ENCODE measurements at regions not wholly inside any gene's neighbourhood (a gene's known extent, or its start where the extent isn't known, plus 50 kb on each side); places are given as distances from the start of the nearest gene placed in this dataset.

DNA sequence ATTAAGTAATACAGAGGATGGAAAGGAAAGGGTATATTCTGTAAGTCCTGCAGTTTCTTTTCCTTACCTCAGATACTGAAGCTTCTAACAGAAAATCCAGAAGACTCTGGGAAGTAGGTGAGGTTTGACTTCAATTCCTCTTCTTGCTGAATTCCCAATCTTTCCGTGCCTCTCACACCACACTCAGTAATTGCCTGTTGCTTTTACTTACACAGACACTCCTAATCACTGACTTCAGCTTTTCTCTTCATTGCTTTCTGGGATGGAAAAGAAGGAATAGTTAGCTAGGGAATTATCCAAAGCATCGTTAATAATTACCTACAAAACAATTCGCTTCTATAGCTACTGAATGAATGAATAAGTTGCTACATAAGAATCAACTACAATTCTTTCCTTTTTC is 163.6 kb downstream of the FBXO8 start:
- TF ChIP-seq EZH2phosphoT487 (IDR thresholded peaks at IDR 0.05; ENCODE audit: borderline replicate concordance): no peak
- TF ChIP-seq, protein P1, sequence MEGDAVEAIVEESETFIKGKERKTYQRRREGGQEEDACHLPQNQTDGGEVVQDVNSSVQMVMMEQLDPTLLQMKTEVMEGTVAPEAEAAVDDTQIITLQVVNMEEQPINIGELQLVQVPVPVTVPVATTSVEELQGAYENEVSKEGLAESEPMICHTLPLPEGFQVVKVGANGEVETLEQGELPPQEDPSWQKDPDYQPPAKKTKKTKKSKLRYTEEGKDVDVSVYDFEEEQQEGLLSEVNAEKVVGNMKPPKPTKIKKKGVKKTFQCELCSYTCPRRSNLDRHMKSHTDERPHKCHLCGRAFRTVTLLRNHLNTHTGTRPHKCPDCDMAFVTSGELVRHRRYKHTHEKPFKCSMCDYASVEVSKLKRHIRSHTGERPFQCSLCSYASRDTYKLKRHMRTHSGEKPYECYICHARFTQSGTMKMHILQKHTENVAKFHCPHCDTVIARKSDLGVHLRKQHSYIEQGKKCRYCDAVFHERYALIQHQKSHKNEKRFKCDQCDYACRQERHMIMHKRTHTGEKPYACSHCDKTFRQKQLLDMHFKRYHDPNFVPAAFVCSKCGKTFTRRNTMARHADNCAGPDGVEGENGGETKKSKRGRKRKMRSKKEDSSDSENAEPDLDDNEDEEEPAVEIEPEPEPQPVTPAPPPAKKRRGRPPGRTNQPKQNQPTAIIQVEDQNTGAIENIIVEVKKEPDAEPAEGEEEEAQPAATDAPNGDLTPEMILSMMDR (conservative IDR thresholded peaks at IDR 0.05; ENCODE audit: low read length): no peak

All from Loucy (cell line).